ENCODE measurements at regions not wholly inside any gene's neighbourhood (a gene's known extent, or its start where the extent isn't known, plus 50 kb on each side); places are given as distances from the start of the nearest gene placed in this dataset.

DNA sequence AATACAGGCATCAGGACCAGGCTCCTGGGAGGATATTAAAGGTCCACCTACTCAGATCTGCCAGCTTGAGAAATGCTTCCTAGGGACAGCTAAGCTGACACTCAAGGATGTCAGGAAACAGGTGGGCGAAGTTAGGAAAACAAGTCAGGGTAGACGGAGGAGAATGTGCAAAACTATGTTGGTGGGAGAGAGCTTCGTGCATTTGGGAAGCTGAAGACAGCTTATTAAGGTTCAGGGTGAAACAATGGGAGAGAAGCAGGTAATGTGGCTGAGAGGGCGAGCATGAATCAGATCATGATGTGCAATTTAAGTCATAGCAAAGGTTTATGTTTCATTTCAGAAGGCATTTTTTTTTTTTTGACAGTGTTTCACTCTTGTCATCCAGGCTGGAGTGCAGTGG, 297.2 kb upstream of the ATP10A start:
- CTCF ChIA-PET, result interaction anchor here (0.6 kb wide), 1 partner anchor 454 kb away, joined by 6 read pairs; no protein-coding TSS in a partner anchor
- DNase-seq (ENCODE audit: low spot score), result no peak

DNA sequence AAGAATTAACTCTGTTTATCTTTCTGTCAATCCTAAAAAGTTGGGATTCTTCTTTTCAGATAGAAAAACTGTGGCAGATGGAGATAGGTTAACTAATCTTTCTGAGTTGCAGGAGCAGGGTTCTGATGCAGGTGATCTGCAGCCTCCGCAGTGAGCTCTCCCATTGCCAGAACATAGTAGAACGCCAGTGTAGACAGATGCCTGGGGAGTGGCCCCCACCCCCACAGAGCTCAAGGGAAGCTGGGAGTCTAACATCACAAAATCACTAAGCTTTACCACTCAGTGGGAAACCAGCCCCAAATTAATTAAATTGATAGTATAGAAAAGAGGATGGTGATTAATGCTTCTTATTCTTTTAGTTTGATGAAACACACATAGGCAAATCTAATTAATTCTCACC, 295.0 kb upstream of the ATP10A start:
- ChIA-PET CTCF (no interaction called here), POLR2A (ENCODE audit: low non-redundant PET) (no interaction called here)
- DNase-seq (ENCODE audit: low spot score), result no peak
- TF ChIP-seq, protein P1, sequence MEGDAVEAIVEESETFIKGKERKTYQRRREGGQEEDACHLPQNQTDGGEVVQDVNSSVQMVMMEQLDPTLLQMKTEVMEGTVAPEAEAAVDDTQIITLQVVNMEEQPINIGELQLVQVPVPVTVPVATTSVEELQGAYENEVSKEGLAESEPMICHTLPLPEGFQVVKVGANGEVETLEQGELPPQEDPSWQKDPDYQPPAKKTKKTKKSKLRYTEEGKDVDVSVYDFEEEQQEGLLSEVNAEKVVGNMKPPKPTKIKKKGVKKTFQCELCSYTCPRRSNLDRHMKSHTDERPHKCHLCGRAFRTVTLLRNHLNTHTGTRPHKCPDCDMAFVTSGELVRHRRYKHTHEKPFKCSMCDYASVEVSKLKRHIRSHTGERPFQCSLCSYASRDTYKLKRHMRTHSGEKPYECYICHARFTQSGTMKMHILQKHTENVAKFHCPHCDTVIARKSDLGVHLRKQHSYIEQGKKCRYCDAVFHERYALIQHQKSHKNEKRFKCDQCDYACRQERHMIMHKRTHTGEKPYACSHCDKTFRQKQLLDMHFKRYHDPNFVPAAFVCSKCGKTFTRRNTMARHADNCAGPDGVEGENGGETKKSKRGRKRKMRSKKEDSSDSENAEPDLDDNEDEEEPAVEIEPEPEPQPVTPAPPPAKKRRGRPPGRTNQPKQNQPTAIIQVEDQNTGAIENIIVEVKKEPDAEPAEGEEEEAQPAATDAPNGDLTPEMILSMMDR (conservative IDR thresholded peaks at IDR 0.05; ENCODE audit: low read depth), result no peak
- no peak overlapping the region for H3K27ac ChIP-seq

More for the DNA sequence above, 297.2 kb upstream of the ATP10A start:
- H3K27ac ChIP-seq, result no peak overlapping the region
- TF ChIP-seq, protein P1 (conservative IDR thresholded peaks at IDR 0.05; ENCODE audit: low read depth), result no peak
- POLR2A ChIA-PET (ENCODE audit: low non-redundant PET), result no interaction called here

DNA sequence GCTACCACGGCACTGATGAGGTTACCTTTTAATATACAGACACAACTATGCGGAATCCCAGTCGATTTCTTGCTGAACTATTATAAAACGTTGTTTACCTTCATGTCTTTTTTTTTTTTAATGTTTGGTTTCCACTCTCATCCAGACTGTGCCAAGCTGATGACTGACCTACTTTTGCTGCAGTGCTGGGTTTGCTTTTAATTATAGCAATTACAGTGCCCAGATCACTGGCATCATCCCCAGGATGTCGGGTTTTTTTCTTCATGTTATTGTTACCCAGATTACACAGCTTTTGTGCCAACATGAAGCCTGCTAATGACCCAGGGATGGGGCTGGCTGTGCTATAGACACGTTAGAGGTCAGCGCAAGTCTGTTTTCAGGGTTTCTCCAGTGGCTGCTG, 294.0 kb upstream of the ATP10A start:
- POLR2A ChIA-PET (ENCODE audit: low non-redundant PET), result no interaction called here
- CTCF ChIA-PET, result no interaction called here
- DNase-seq (ENCODE audit: low spot score), result no peak
- TF ChIP-seq, protein P1 (conservative IDR thresholded peaks at IDR 0.05; ENCODE audit: low read depth), result no peak
- H3K27ac ChIP-seq, result no peak overlapping the region

DNA sequence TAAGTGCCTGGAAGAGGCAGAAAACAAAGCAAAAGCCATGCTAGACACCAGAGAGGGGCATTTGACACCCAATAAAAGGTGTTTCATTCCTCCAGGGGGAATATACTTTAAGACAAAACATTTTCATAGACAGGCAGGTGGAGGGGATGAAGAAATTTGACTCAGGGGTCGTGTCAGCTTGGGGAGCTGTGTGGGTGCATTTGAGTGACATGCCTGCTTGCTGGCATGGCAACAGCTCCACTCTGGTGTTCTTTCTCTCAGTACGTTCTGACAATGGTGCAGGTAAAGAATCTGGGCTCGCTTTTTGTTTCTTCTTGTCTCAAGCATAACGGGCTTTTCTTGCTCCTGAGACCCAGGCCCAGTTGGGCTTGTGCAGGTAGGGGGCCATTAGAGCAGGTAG, 292.9 kb upstream of the ATP10A start:
- POLR2A ChIA-PET (ENCODE audit: low non-redundant PET), result no interaction called here
- DNase-seq (ENCODE audit: low spot score), result no peak
- H3K27ac ChIP-seq, result no peak overlapping the region
- CTCF ChIA-PET, result no interaction called here
- TF ChIP-seq, protein P1 (conservative IDR thresholded peaks at IDR 0.05; ENCODE audit: low read depth), result no peak

DNA sequence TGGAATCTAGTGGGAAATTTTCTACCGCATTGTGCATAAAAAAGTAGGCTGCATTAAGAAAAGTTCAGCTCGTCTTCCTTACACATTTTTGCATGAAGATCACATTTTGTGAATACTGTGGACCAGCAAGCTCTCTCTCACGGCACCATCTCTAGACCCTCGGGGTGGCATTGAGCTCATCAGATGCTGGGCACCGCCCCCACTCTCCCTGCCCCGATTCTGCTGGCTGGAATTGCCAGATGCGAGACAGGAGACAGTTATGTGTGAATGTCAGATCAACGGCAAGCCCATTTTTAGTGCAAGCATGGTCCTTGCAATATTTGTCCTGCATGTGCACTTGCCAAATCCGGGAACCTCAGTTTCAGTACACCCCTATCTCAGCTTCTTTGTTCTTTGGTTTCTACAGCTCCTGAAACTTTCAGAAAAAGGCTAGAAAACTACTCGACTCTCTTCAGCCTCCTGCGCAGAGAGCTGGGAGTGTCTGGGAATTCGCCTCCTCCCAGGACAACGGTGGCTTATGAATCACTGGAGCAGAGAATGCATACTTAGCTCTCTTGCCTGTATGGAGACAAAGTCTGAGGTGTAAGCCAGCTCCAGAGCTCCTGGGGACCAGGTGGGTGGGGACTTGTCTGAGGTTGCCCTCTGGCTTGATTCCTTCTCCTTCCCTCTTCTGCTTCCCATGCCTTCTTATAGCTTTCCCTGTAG, 285.2 kb upstream of the ATP10A start:
- POLR2A ChIA-PET (ENCODE audit: low non-redundant PET), result no interaction called here
- TF ChIP-seq, protein P1 (conservative IDR thresholded peaks at IDR 0.05; ENCODE audit: low read depth), result no peak
- H3K27ac ChIP-seq, result no peak overlapping the region
- DNase-seq (ENCODE audit: low spot score), result no peak
- CTCF ChIA-PET, result no interaction called here

DNA sequence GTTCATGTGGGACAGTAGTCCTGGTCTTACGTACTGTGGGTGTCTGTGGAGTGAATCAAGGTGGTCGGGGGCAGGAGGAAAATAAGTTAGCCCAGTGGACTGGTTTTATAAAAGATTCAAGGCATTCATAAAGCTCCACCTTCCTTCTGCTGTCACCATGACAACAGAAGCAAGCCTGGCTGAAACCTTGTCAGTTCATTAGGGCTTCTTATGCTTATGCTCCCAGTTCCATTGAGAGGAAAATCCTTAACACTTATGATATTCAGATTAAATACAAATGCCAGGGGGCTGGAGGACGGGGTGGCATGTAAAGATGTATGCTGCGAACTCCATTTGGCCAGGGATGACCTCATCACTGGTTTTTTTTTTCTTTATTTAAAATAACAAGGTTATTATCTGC, 283.1 kb upstream of the ATP10A start:
- ChIA-PET CTCF (no interaction called here), POLR2A (ENCODE audit: low non-redundant PET) (no interaction called here)
- DNase-seq (ENCODE audit: low spot score), result no peak
- H3K27ac ChIP-seq, result no peak overlapping the region
- TF ChIP-seq, protein P1 (conservative IDR thresholded peaks at IDR 0.05; ENCODE audit: low read depth), result no peak
